OCI-LY1 (cell line): ENCODE measurements at regions not wholly inside any gene's neighbourhood (a gene's known extent, or its start where the extent isn't known, plus 50 kb on each side); places are given as distances from the start of the nearest gene placed in this dataset.

Experiments used
- H2AFZ ChIP-seq: fragments of 200-600 bp; sonication (generic), shearing (Covaris generic); 2 replicates; pipeline ENCODE4 v1.6.0; 2014; ENCODE audit warnings: antibody characterized with exemption, mild to moderate bottlenecking, low read length
- H3F3A ChIP-seq: fragments of 200-600 bp; sonication (generic), shearing (Covaris generic); 2 replicates; pipeline ENCODE4 v1.6.0; 2014; ENCODE audit warnings: mild to moderate bottlenecking, antibody characterized with exemption, low read length, moderate library complexity; ENCODE audit not compliant: insufficient read depth
- H3K27ac ChIP-seq: fragments of 200-600 bp; sonication (generic); 2 replicates; pipeline ENCODE4 v1.5.1; 2014; ENCODE audit warnings: low read length, mixed run types, mild to moderate bottlenecking, low read depth; ENCODE audit not compliant: poor library complexity, severe bottlenecking
- H3K27me3 ChIP-seq: fragments of 200-600 bp; sonication (generic); 2 replicates; pipeline ENCODE4 v1.6.0; 2014; ENCODE audit warnings: antibody characterized with exemption, mild to moderate bottlenecking, low read length, moderate library complexity; ENCODE audit not compliant: insufficient read depth
- H3K36me3 ChIP-seq: fragments of 200-600 bp; sonication (generic); 2 replicates; pipeline ENCODE4 v1.6.1; 2014; ENCODE audit warnings: mild to moderate bottlenecking, antibody characterized with exemption, low read length, moderate library complexity, mixed read lengths; ENCODE audit not compliant: insufficient read depth
- H3K4me1 ChIP-seq: fragments of 200-600 bp; sonication (generic); 2 replicates; pipeline ENCODE4 v1.5.1; 2014; ENCODE audit warnings: mild to moderate bottlenecking, low read length, moderate library complexity; ENCODE audit not compliant: insufficient read depth, severe bottlenecking
- H3K4me2 ChIP-seq: fragments of 200-600 bp; sonication (generic), shearing (Covaris generic); 2 replicates; pipeline ENCODE4 v1.6.1; 2014; ENCODE audit warnings: low read length
- H3K4me3 ChIP-seq: fragments of 200-600 bp; sonication (generic); 2 replicates; pipeline ENCODE4 v1.5.1; 2014; ENCODE audit warnings: low read length, low read depth, mild to moderate bottlenecking, mixed read lengths; ENCODE audit not compliant: poor library complexity, severe bottlenecking
- H3K79me2 ChIP-seq: fragments of 200-600 bp; shearing (Covaris generic); 2 replicates; pipeline ENCODE4 v1.6.1; 2016; ENCODE audit warnings: mixed run types, low read length, mixed read lengths; ENCODE audit not compliant: insufficient read depth
- H3K9ac ChIP-seq: fragments of 200-600 bp; sonication (generic), shearing (Covaris generic); 2 replicates; pipeline ENCODE4 v1.6.1; 2014; ENCODE audit warnings: mild to moderate bottlenecking, low read length, mixed read lengths
- H3K9me2 ChIP-seq: fragments of 200-600 bp; sonication (generic), shearing (Covaris generic); 2 replicates; pipeline ENCODE4 v1.6.1; 2014; ENCODE audit warnings: low read depth, mild to moderate bottlenecking, low read length, mixed read lengths
- H3K9me3 ChIP-seq: fragments of 200-600 bp; shearing (Covaris generic); 2 replicates; pipeline ENCODE4 v1.6.1; 2014; ENCODE audit warnings: low read length, mixed read lengths
- H4K20me1 ChIP-seq: fragments of 200-600 bp; sonication (generic), shearing (Covaris generic); 2 replicates; pipeline ENCODE4 v1.6.0; 2016; ENCODE audit warnings: mild to moderate bottlenecking, low read length; ENCODE audit not compliant: insufficient read depth
- EZH2 ChIP-seq: fragments of 200-600 bp; sonication (generic), shearing (Covaris generic); IDR thresholded peaks from 2 replicates; pipeline ENCODE4 v1.8.0; 2017; ENCODE audit warnings: borderline replicate concordance, mixed run types, mild to moderate bottlenecking, antibody characterized with exemption, low read length, moderate library complexity, mixed read lengths
- TF ChIP-seq, protein P1 (sequence below): fragments of 200-600 bp; sonication (generic), shearing (Covaris generic); IDR thresholded peaks from 2 replicates; pipeline ENCODE4 v1.5.1; 2017; ENCODE audit warnings: mild to moderate bottlenecking, antibody characterized with exemption, low read length, moderate library complexity, mixed read lengths

GRCh38 chr18:27899893-27900292 lies 277.0 kb downstream of the CDH2 start:
- Histone ChIP-seq H3K36me3 (no peaks in the 10 kb centered on the region), H3K9me2 (no peaks in the 10 kb centered on the region), H3K79me2 (no peaks in the 10 kb centered on the region), H3K4me3 (no peak overlapping the region), H3K4me2 (no peak overlapping the region), H4K20me1 (no peaks in the 10 kb centered on the region), H3K4me1 (no peaks in the 10 kb centered on the region), H3F3A (no peaks in the 10 kb centered on the region), H3K9me3 (no peaks in the 10 kb centered on the region), H3K27ac (no peak overlapping the region), H3K27me3 (no peaks in the 10 kb centered on the region), H3K9ac (no peak overlapping the region), H2AFZ (no peak overlapping the region)
- TF ChIP-seq EZH2 = no peak
- TF ChIP-seq, protein P1, sequence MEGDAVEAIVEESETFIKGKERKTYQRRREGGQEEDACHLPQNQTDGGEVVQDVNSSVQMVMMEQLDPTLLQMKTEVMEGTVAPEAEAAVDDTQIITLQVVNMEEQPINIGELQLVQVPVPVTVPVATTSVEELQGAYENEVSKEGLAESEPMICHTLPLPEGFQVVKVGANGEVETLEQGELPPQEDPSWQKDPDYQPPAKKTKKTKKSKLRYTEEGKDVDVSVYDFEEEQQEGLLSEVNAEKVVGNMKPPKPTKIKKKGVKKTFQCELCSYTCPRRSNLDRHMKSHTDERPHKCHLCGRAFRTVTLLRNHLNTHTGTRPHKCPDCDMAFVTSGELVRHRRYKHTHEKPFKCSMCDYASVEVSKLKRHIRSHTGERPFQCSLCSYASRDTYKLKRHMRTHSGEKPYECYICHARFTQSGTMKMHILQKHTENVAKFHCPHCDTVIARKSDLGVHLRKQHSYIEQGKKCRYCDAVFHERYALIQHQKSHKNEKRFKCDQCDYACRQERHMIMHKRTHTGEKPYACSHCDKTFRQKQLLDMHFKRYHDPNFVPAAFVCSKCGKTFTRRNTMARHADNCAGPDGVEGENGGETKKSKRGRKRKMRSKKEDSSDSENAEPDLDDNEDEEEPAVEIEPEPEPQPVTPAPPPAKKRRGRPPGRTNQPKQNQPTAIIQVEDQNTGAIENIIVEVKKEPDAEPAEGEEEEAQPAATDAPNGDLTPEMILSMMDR = no peak

GRCh38 chr18:27894746-27895145 lies 282.2 kb downstream of the CDH2 start:
- H3K9ac ChIP-seq = no peak overlapping the region
- no peak for TF ChIP-seq EZH2
- TF ChIP-seq, protein P1 = no peak

GRCh38 chr18:27887711-27888495 lies 289.0 kb downstream of the CDH2 start:
- H3K36me3 ChIP-seq = no peaks in the 10 kb centered on the region
- H3K27ac ChIP-seq = no peak overlapping the region
- H3K4me3 ChIP-seq = no peak overlapping the region
- no peak for TF ChIP-seq EZH2
- TF ChIP-seq, protein P1 = no peak
- H3K9me3 ChIP-seq = no peaks in the 10 kb centered on the region
- H2AFZ ChIP-seq = no peak overlapping the region
- no peaks in the 10 kb centered on the region for H4K20me1 ChIP-seq
- H3K9ac ChIP-seq = no peak overlapping the region
- H3F3A ChIP-seq = no peaks in the 10 kb centered on the region
- H3K4me2 ChIP-seq = no peak overlapping the region
- no peaks in the 10 kb centered on the region for H3K4me1 ChIP-seq
- H3K9me2 ChIP-seq = no peaks in the 10 kb centered on the region
- H3K27me3 ChIP-seq = no peaks in the 10 kb centered on the region
- H3K79me2 ChIP-seq = no peaks in the 10 kb centered on the region

More at GRCh38 chr18:27894746-27895145, 282.2 kb downstream of the CDH2 start:
- H3K36me3 ChIP-seq = no peaks in the 10 kb centered on the region
- no peak overlapping the region for H3K4me3 ChIP-seq
- H2AFZ ChIP-seq = no peak overlapping the region
- no peaks in the 10 kb centered on the region for H3K9me2 ChIP-seq
- no peaks in the 10 kb centered on the region for H3K4me1 ChIP-seq
- no peak overlapping the region for H3K27ac ChIP-seq
- H3F3A ChIP-seq = no peaks in the 10 kb centered on the region
- H3K4me2 ChIP-seq = no peak overlapping the region
- H3K27me3 ChIP-seq = no peaks in the 10 kb centered on the region
- no peaks in the 10 kb centered on the region for H3K79me2 ChIP-seq
- H4K20me1 ChIP-seq = no peaks in the 10 kb centered on the region
- H3K9me3 ChIP-seq = no peaks in the 10 kb centered on the region
